GM12878 (cell line): ENCODE measurements at regions not wholly inside any gene's neighbourhood (a gene's known extent, or its start where the extent isn't known, plus 50 kb on each side); places are given as distances from the start of the nearest gene placed in this dataset.
"Not testable (repeated sequence)": the region's sequence is repeated elsewhere in the genome, so short reads cannot be mapped to it uniquely, and the experiment has no call there.

Experiments used
- ATAC-seq: fragments of 200-7000 bp; cut with Tn5 transposase; 3 replicates; pipeline ENCODE4 v1.9.1; 2020; ENCODE audit warnings: mild to moderate bottlenecking, moderate library complexity
- BruUV-seq: library from RNA; stranded (reverse); fragments of 400-500 nt; replicated peaks from 2 replicates; lab custom pipeline; 2021; lab: Mats Ljungman, UMichigan
- CTCF ChIA-PET: fragments of 300-600 bp; sonication (Branson Sonifier 250); formaldehyde crosslinking; extraction: SDS; loops from one replicate; lab custom pipeline; 2021; ENCODE audit warnings: inconsistent platforms; lab: Yijun Ruan, JAX
- POLR2A ChIA-PET: fragments of 350-600 bp; formaldehyde crosslinking; extraction: SDS; loops from one replicate; lab custom pipeline; 2021; ENCODE audit warnings: inconsistent platforms; lab: Charles Lee
- RAD21 ChIA-PET: fragments of 300-600 bp; sonication (Branson Sonifier 250); formaldehyde crosslinking; loops from one replicate; lab custom pipeline; 2023; ENCODE audit warnings: antibody characterized with exemption; ENCODE audit not compliant: unreplicated experiment; lab: Charles Lee
- SMC1A ChIA-PET: fragments of 300-600 bp; sonication (Branson Sonifier 250); formaldehyde crosslinking; loops from one replicate; lab custom pipeline; 2023; ENCODE audit not compliant: unreplicated experiment, uncharacterized antibody; lab: Charles Lee
- DNase-seq: peaks from one replicate; pipeline ENCODE4 v3.0.0-alpha.2; 2011; ENCODE audit warnings: low read depth, low spot score
- FAIRE-seq: peaks from 3 replicates; lab custom pipeline; 2011; peaks lifted over from hg19 to GRCh38; lab: Jason Lieb, UNC
- H2AFZ ChIP-seq: 2 replicates; pipeline ENCODE4 v1.6.0; 2011; ENCODE audit warnings: low read depth, low read length, control low read depth; ENCODE audit not compliant: control insufficient read depth
- H3K27ac ChIP-seq: 2 replicates; pipeline ENCODE4 v1.5.1; 2011; ENCODE audit warnings: control low read depth; ENCODE audit not compliant: control insufficient read depth, insufficient read depth
- H3K27me3 ChIP-seq, 2 experiments: replicated peaks in 1 of 2; 2 replicates each; pipeline versions ENCODE4 v1.6.0 to v1.6.1; 2011; ENCODE audit warnings: low read length in 1 of 2; ENCODE audit not compliant: control insufficient read depth in 2 of 2, insufficient read depth in 2 of 2
- H3K36me3 ChIP-seq, 2 experiments: 2 replicates each; pipeline ENCODE4 v1.5.1; 2011; ENCODE audit warnings: low read length in 1 of 2; ENCODE audit not compliant: control insufficient read depth in 2 of 2, insufficient read depth in 2 of 2
- H3K4me1 ChIP-seq: 2 replicates; pipeline ENCODE4 v1.6.1; 2011; ENCODE audit warnings: mild to moderate bottlenecking, low read length, moderate library complexity, mixed read lengths; ENCODE audit not compliant: control insufficient read depth, insufficient read depth
- H3K4me2 ChIP-seq: 2 replicates; pipeline ENCODE4 v1.6.0; 2011; ENCODE audit warnings: control low read depth; ENCODE audit not compliant: control insufficient read depth, insufficient read depth
- H3K4me3 ChIP-seq: fragments of 200-600 bp; sonication (generic); 2 replicates; pipeline ENCODE4 v1.5.1; 2016
- H3K79me2 ChIP-seq: 2 replicates; pipeline ENCODE4 v1.6.0; 2011; ENCODE audit warnings: low read length; ENCODE audit not compliant: control insufficient read depth, insufficient read depth
- H3K9ac ChIP-seq: 2 replicates; pipeline ENCODE4 v1.8.0; 2011; ENCODE audit warnings: low read length, control low read depth, mixed read lengths; ENCODE audit not compliant: control insufficient read depth, insufficient read depth
- H3K9me3 ChIP-seq: replicated peaks from 3 replicates; pipeline ENCODE4 v1.5.1; 2011; ENCODE audit warnings: mild to moderate bottlenecking, low read length; ENCODE audit not compliant: control insufficient read depth, insufficient read depth
- H4K20me1 ChIP-seq: 2 replicates; pipeline ENCODE4 v1.6.0; 2011; ENCODE audit not compliant: control insufficient read depth, insufficient read depth
- ATF3 ChIP-seq: IDR thresholded peaks from 2 replicates; pipeline ENCODE4 v1.6.1; 2011; ENCODE audit warnings: low read depth, mild to moderate bottlenecking, low read length, moderate library complexity, borderline replicate concordance; ENCODE audit errors: extremely low read depth
- CBX5 ChIP-seq: sonication (generic); IDR thresholded peaks from 2 replicates; pipeline ENCODE4 v1.6.1; 2016; ENCODE audit warnings: low read depth, moderate library complexity, mild to moderate bottlenecking, inconsistent platforms
- CEBPB ChIP-seq, 2 experiments: fragments of 150-350 bp in 1 of 2; IDR thresholded peaks; 2 replicates each; pipeline ENCODE4 v1.6.1; 2012 to 2014; ENCODE audit warnings: low read depth in 2 of 2, low read length in 2 of 2, borderline replicate concordance in 1 of 2, inconsistent platforms in 1 of 2
- CREM ChIP-seq: IDR thresholded peaks from 2 replicates; pipeline ENCODE4 v1.6.1; 2014; ENCODE audit warnings: antibody characterized with exemption, low read depth
- HDAC6 ChIP-seq: fragments of 200-600 bp; sonication (generic); IDR thresholded peaks from one replicate; pipeline ENCODE4 v1.8.0; 2017; ENCODE audit warnings: antibody characterized with exemption; ENCODE audit not compliant: unreplicated experiment
- PML ChIP-seq: IDR thresholded peaks from 2 replicates; pipeline ENCODE4 v1.6.1; 2012; ENCODE audit warnings: low read length, inconsistent platforms
- SRF ChIP-seq, 2 experiments: IDR thresholded peaks; 2 replicates each; pipeline ENCODE4 v1.6.1; 2011; ENCODE audit warnings: low read depth in 2 of 2, low read length in 2 of 2, mild to moderate bottlenecking in 1 of 2, moderate library complexity in 1 of 2
- SUPT20H ChIP-seq: IDR thresholded peaks from 2 replicates; pipeline ENCODE4 v1.6.1; 2011; ENCODE audit warnings: low read depth, mild to moderate bottlenecking, low read length, moderate library complexity, borderline replicate concordance; ENCODE audit not compliant: control insufficient read depth
- ZNF24 ChIP-seq: fragments of 450-650 bp; IDR thresholded peaks from 2 replicates; pipeline ENCODE4 v1.6.1; 2017; ENCODE audit warnings: antibody characterized with exemption, mild to moderate bottlenecking
- WGBS: methylation state at CpG from one replicate; pipeline ENCODE4 v1.1.6; 2016; ENCODE audit warnings: low lambda C conversion rate; ENCODE audit not compliant: insufficient replicate concordance, insufficient coverage; ENCODE audit errors: missing lambda C conversion rate; 5-methylcytosine and 5-hydroxymethylcytosine counted together
- in situ Hi-C: fragments of 300-500 bp; cut with MboI; formaldehyde crosslinking; loops from 9 replicates; pipeline ENCODE4 v1.14.3; 2018; ENCODE audit warnings: mixed read lengths
- intact Hi-C: fragments of 100-400 bp; cut with micrococcal nuclease; formaldehyde crosslinking; loops from one replicate; pipeline ENCODE4 v1.14.2; 2022; ENCODE audit not compliant: unreplicated experiment
- TF ChIP-seq, protein P1 (sequence below): IDR thresholded peaks from 2 replicates; pipeline ENCODE4 v1.6.1; 2011; ENCODE audit warnings: mild to moderate bottlenecking, low read depth, low read length, moderate library complexity; ENCODE audit not compliant: insufficient replicate concordance
- TF ChIP-seq, protein P2 (sequence below): fragments of 450-650 bp; IDR thresholded peaks from 2 replicates; pipeline ENCODE4 v1.6.1; 2018; ENCODE audit warnings: mild to moderate bottlenecking, low read depth, moderate library complexity; ENCODE audit not compliant: partially characterized antibody

DNA sequence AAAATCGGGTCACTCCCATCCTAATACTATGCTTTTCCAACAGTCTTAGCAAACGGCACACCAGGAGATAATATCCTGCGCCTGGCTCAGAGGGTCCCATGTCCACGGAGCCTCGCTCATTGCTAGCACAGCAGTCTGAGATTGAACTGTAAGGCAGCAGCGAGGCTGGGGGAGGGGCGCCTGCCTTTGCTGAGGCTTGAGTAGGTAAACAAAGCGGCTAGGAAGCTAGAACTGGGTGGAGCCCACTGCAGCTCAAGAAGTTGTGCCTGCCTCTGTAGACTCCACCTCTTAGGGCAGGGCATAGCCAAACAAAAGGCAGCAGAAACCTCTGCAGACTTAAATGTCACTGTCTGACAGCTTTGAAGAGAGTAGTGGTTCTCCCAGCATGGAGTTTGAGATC lies 213.3 kb downstream of the TOX3 start:
- H3K9me3 ChIP-seq, BruUV-seq, CTCF ChIA-PET, H3K4me3 ChIP-seq, H3K36me3 ChIP-seq, POLR2A ChIA-PET, RAD21 ChIA-PET, intact Hi-C loops, H3K27ac ChIP-seq, ATAC-seq, in situ Hi-C loops, H4K20me1 ChIP-seq, DNase-seq, H2AFZ ChIP-seq, H3K4me1 ChIP-seq, H3K4me2 ChIP-seq, H3K27me3 ChIP-seq, H3K9ac ChIP-seq, FAIRE-seq, H3K79me2 ChIP-seq: not testable (repeated sequence)
- 0% methylated on average over 8 of the region's 8 CpGs for WGBS
- SMC1A ChIA-PET: interaction anchor here (1.5 kb wide), 1 partner anchor 36 kb away, joined by 4 read pairs; no protein-coding TSS in a partner anchor

GRCh38 chr16:52320930-52321439 lies 226.0 kb downstream of the TOX3 start:
- Histone ChIP-seq H3K79me2 (no peaks in the 10 kb centered on the region), H4K20me1 (no peaks in the 10 kb centered on the region), H3K36me3 (no peaks in the 10 kb centered on the region), H3K27ac (no peak overlapping the region), H3K4me2 (no peak overlapping the region), H3K9me3 (no peaks in the 10 kb centered on the region), H3K27me3 (no peaks in the 10 kb centered on the region), H2AFZ (no peak overlapping the region), H3K9ac (no peak overlapping the region), H3K4me1 (no peaks in the 10 kb centered on the region), H3K4me3 (no peak overlapping the region)
- CTCF ChIA-PET: no interaction called here
- in situ Hi-C loops (no loop called here), intact Hi-C loops (loop anchor here (10.0 kb wide), 1 partner anchor 64 kb away; no protein-coding TSS in a partner anchor)
- SMC1A ChIA-PET: no interaction called here
- RAD21 ChIA-PET: no interaction called here
- no peak for ATAC-seq
- no peak for FAIRE-seq
- DNase-seq: no peak
- no TSS peak for BruUV-seq
- 39% methylated on average over 6 of the region's 6 CpGs for WGBS
- POLR2A ChIA-PET: interaction anchor here (0.6 kb wide), 2 partner anchors 8 to 25 kb away, joined by 3 to 4 read pairs; no protein-coding TSS in a partner anchor
- TF ChIP-seq ATF3 (no peak), SRF (IDR thresholded peaks at IDR 0.05; ENCODE audit: low read depth in 2 of 2, low read length in 2 of 2) (no peak), PML (no peak), CREM (no peak), CBX5 (no peak), SUPT20H (no peak), CEBPB (IDR thresholded peaks at IDR 0.05; ENCODE audit: borderline replicate concordance in 1 of 2, low read depth in 2 of 2, low read length in 2 of 2) (no peak), HDAC6 (no peak), ZNF24 (no peak)
- TF ChIP-seq, protein P1, sequence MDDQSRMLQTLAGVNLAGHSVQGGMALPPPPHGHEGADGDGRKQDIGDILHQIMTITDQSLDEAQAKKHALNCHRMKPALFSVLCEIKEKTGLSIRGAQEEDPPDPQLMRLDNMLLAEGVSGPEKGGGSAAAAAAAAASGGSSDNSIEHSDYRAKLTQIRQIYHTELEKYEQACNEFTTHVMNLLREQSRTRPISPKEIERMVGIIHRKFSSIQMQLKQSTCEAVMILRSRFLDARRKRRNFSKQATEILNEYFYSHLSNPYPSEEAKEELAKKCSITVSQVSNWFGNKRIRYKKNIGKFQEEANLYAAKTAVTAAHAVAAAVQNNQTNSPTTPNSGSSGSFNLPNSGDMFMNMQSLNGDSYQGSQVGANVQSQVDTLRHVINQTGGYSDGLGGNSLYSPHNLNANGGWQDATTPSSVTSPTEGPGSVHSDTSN: no peak
- TF ChIP-seq, protein P2, sequence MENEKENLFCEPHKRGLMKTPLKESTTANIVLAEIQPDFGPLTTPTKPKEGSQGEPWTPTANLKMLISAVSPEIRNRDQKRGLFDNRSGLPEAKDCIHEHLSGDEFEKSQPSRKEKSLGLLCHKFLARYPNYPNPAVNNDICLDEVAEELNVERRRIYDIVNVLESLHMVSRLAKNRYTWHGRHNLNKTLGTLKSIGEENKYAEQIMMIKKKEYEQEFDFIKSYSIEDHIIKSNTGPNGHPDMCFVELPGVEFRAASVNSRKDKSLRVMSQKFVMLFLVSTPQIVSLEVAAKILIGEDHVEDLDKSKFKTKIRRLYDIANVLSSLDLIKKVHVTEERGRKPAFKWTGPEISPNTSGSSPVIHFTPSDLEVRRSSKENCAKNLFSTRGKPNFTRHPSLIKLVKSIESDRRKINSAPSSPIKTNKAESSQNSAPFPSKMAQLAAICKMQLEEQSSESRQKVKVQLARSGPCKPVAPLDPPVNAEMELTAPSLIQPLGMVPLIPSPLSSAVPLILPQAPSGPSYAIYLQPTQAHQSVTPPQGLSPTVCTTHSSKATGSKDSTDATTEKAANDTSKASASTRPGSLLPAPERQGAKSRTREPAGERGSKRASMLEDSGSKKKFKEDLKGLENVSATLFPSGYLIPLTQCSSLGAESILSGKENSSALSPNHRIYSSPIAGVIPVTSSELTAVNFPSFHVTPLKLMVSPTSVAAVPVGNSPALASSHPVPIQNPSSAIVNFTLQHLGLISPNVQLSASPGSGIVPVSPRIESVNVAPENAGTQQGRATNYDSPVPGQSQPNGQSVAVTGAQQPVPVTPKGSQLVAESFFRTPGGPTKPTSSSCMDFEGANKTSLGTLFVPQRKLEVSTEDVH: no peak
